ENCODE measurements at regions not wholly inside any gene's neighbourhood (a gene's known extent, or its start where the extent isn't known, plus 50 kb on each side); places are given as distances from the start of the nearest gene placed in this dataset.
A peak's percentile ranks its signal among the peaks of the same experiment; 100 is the strongest.

GRCh38 chr9:108800632-108801099 lies 55.1 kb downstream of the ACTL7B start:
- H3K27ac ChIP-seq (ENCODE audit: insufficient read length, low read depth, low read length), result no peak overlapping the region
- H2BK120ac ChIP-seq (ENCODE audit: low read depth, low read length, poor library complexity, severe bottlenecking), result no peak overlapping the region
- no peak overlapping the region for H3K4ac ChIP-seq (ENCODE audit: low read depth, low read length)
- WGBS (ENCODE audit: extremely low coverage, insufficient read length, low lambda C conversion rate), result no CpG with 5 or more reads among the region's 3 CpGs
- Mint-ChIP-seq H3K27me3 (ENCODE audit: low read depth) (no peaks in the 10 kb centered on the region), H3K27ac (peak overlapping the region in 1 of 3 experiments; percentile 65; a peak in 1 of 7 replicates), H3K4me3 (no peak overlapping the region), H3K9me3 (no peaks in the 10 kb centered on the region), H3K4me1 (peaks cover 19 to 26% of the 10 kb centered on the region in 2 experiments), H3K36me3 (ENCODE audit: insufficient read depth in 1 of 3, low read depth in 3 of 3) (0 out of 7 replicates have a peak, but pooled peaks cover 0 to 1% (median 0%) of the 10 kb centered on the region in 3 experiments)
- no peak overlapping the region for H2BK12ac ChIP-seq (ENCODE audit: insufficient read length, low read depth, low read length)
- no peaks in the 10 kb centered on the region for H3K9me3 ChIP-seq (ENCODE audit: control insufficient read depth, low read depth, low read length)
- no peak overlapping the region for H2BK20ac ChIP-seq (ENCODE audit: low read depth, low read length, poor library complexity, severe bottlenecking)
- H4K91ac ChIP-seq (ENCODE audit: insufficient read length, low read depth, low read length), result no peak overlapping the region
- no peaks in the 10 kb centered on the region for H3K23me2 ChIP-seq (ENCODE audit: insufficient read length, low read depth, low read length, poor library complexity, severe bottlenecking)
- H3K14ac ChIP-seq (ENCODE audit: insufficient read depth, low read length), result no peak overlapping the region
- H3K9ac ChIP-seq (ENCODE audit: extremely low read depth, insufficient read length, low read length), result no peak overlapping the region
- no peak overlapping the region for H3K56ac ChIP-seq (ENCODE audit: insufficient read length, low read depth, low read length)
- no peak overlapping the region for H2BK5ac ChIP-seq (ENCODE audit: insufficient read length, low read length)
- H4K5ac ChIP-seq (ENCODE audit: insufficient read length, low read depth, low read length), result no peak overlapping the region
- H3K4me1 ChIP-seq (ENCODE audit: insufficient read depth, low read length), result peaks cover 3% of the 10 kb centered on the region; the same call in 1 of the 2 replicates
- TF ChIP-seq CTCF (conservative IDR thresholded peaks at IDR 0.05), result no peak
- H3K4me2 ChIP-seq (ENCODE audit: insufficient read depth, insufficient read length, low read length), result no peak overlapping the region
- no peaks in the 10 kb centered on the region for H3K79me1 ChIP-seq (ENCODE audit: insufficient read depth, low read depth, low read length, poor library complexity, severe bottlenecking)
- no peak overlapping the region for H2AK5ac ChIP-seq (ENCODE audit: insufficient read length, low read length)
- no peak overlapping the region for H3T11ph ChIP-seq (ENCODE audit: low read length)
- no peak overlapping the region for H2AFZ ChIP-seq (ENCODE audit: low read length)
- no peaks in the 10 kb centered on the region for H3K27me3 ChIP-seq (ENCODE audit: insufficient read depth, low read length)
- no peak overlapping the region for H4K8ac ChIP-seq (replicated peaks; ENCODE audit: insufficient read length, low read depth, low read length)
- no peaks in the 10 kb centered on the region for H3K79me2 ChIP-seq (ENCODE audit: insufficient read depth, low read length)
- H4K20me1 ChIP-seq (ENCODE audit: control insufficient read depth, insufficient read depth, insufficient read length), result no peaks in the 10 kb centered on the region
- DNase-seq, result no peak
- H3K23ac ChIP-seq (ENCODE audit: insufficient read length, low read depth, low read length), result no peak overlapping the region
- no peak overlapping the region for H3K18ac ChIP-seq (ENCODE audit: insufficient read length, low read depth, low read length)
- H2BK15ac ChIP-seq (ENCODE audit: low read depth, low read length), result no peak overlapping the region
